Liver (tissue), 8 donors: ENCODE measurements at regions not wholly inside any gene's neighbourhood (a gene's known extent, or its start where the extent isn't known, plus 50 kb on each side); places are given as distances from the start of the nearest gene placed in this dataset.

Source experiments
- DNase-seq: peaks from one replicate; pipeline ENCODE4 v3.0.0-alpha.2; 2017; ENCODE audit warnings: low spot score
- H3K27ac ChIP-seq, 2 donors: one replicate each; pipeline ENCODE4 v1.7.0; 2013; ENCODE audit warnings: inconsistent platforms in 2 of 2, low read length in 2 of 2, control low read depth in 1 of 2, low read depth in 1 of 2, mild to moderate bottlenecking in 1 of 2
- H3K27me3 ChIP-seq, 4 donors: one replicate each; pipeline versions ENCODE4 v1.6.1 to v1.7.0; 2013; ENCODE audit warnings: low read length in 3 of 4, inconsistent platforms in 1 of 4, mild to moderate bottlenecking in 1 of 4, moderate library complexity in 1 of 4; ENCODE audit not compliant: control insufficient read depth in 4 of 4, insufficient read depth in 4 of 4
- H3K36me3 ChIP-seq, 4 donors: one replicate each; pipeline versions ENCODE4 v1.6.1 to v1.7.0; 2013; ENCODE audit warnings: low read length in 3 of 4, mild to moderate bottlenecking in 3 of 4, low read depth in 1 of 4, moderate library complexity in 1 of 4; ENCODE audit not compliant: control insufficient read depth in 4 of 4, insufficient read depth in 3 of 4
- H3K4me1 ChIP-seq, 4 donors: one replicate each; pipeline versions ENCODE4 v1.6.1 to v1.7.0; 2013; ENCODE audit warnings: low read length in 3 of 4, mild to moderate bottlenecking in 3 of 4, moderate library complexity in 1 of 4; ENCODE audit not compliant: control insufficient read depth in 4 of 4, insufficient read depth in 4 of 4
- H3K4me3 ChIP-seq, 3 donors: one replicate each; pipeline versions ENCODE4 v1.6.1 to v1.7.0; 2013; ENCODE audit warnings: low read length in 3 of 3, control low read depth in 1 of 3, low read depth in 1 of 3, mild to moderate bottlenecking in 1 of 3
- H3K9ac ChIP-seq, 2 donors: one replicate each; pipeline ENCODE4 v1.7.0; 2013; ENCODE audit warnings: low read length in 2 of 2, mild to moderate bottlenecking in 2 of 2, moderate library complexity in 2 of 2, control low read depth in 1 of 2, low read depth in 1 of 2
- H3K9me3 ChIP-seq, 4 donors: one replicate each; pipeline versions ENCODE4 v1.6.1 to v1.7.0; 2013; ENCODE audit warnings: low read length in 3 of 4; ENCODE audit not compliant: control insufficient read depth in 4 of 4
- ATF3 ChIP-seq: IDR thresholded peaks from 2 replicates; pipeline ENCODE4 v1.6.1; 2016; ENCODE audit warnings: antibody characterized with exemption
- CTCF ChIP-seq: fragments of 150-350 bp; IDR thresholded peaks from 2 replicates; pipeline ENCODE4 v1.5.1; 2017; ENCODE audit warnings: improper control_type of control experiment, low read depth, low read length; ENCODE audit not compliant: missing input control
- EGR1 ChIP-seq, 2 donors: IDR thresholded peaks; 2 replicates each; pipeline ENCODE4 v1.6.1; 2016 to 2018; ENCODE audit warnings: antibody characterized with exemption in 2 of 2, low read depth in 2 of 2
- FOXA1 ChIP-seq: IDR thresholded peaks from 2 replicates; pipeline ENCODE4 v1.6.1; 2016; ENCODE audit warnings: antibody characterized with exemption
- FOXA2 ChIP-seq: IDR thresholded peaks from 2 replicates; pipeline ENCODE4 v1.6.1; 2016; ENCODE audit warnings: antibody characterized with exemption
- GABPA ChIP-seq, 2 donors: IDR thresholded peaks in 1 of 2; conservative IDR thresholded peaks in 1 of 2; 2 replicates each; pipeline ENCODE4 v1.6.1; 2016; ENCODE audit warnings: antibody characterized with exemption in 2 of 2, mild to moderate bottlenecking in 1 of 2, moderate library complexity in 1 of 2
- HNF4A ChIP-seq, 2 donors: conservative IDR thresholded peaks; 2 replicates each; pipeline ENCODE4 v1.6.1; 2016; ENCODE audit warnings: antibody characterized with exemption in 2 of 2, mild to moderate bottlenecking in 2 of 2
- HNF4G ChIP-seq: IDR thresholded peaks from 2 replicates; pipeline ENCODE4 v1.6.1; 2016; ENCODE audit warnings: antibody characterized with exemption
- JUND ChIP-seq, 2 donors: IDR thresholded peaks; 2 replicates each; pipeline ENCODE4 v1.6.1; 2016; ENCODE audit warnings: antibody characterized with exemption in 2 of 2
- MAX ChIP-seq: IDR thresholded peaks from 2 replicates; pipeline ENCODE4 v1.6.1; 2016; ENCODE audit warnings: antibody characterized with exemption
- NR2F2 ChIP-seq: IDR thresholded peaks from 2 replicates; pipeline ENCODE4 v1.6.1; 2016; ENCODE audit warnings: antibody characterized with exemption
- RAD21 ChIP-seq, 2 donors: IDR thresholded peaks; 2 replicates each; pipeline ENCODE4 v1.6.1; 2016; ENCODE audit warnings: antibody characterized with exemption in 2 of 2, mild to moderate bottlenecking in 2 of 2
- REST ChIP-seq: IDR thresholded peaks from 2 replicates; pipeline ENCODE4 v1.6.1; 2016; ENCODE audit warnings: antibody characterized with exemption, mild to moderate bottlenecking
- RXRA ChIP-seq, 2 donors: IDR thresholded peaks; 2 replicates each; pipeline ENCODE4 v1.6.1; 2017 to 2018; ENCODE audit warnings: antibody characterized with exemption in 2 of 2, mild to moderate bottlenecking in 1 of 2
- SP1 ChIP-seq: IDR thresholded peaks from 2 replicates; pipeline ENCODE4 v1.6.1; 2018; ENCODE audit warnings: antibody characterized with exemption, mild to moderate bottlenecking
- TAF1 ChIP-seq: conservative IDR thresholded peaks from 2 replicates; pipeline ENCODE4 v1.6.1; 2016; ENCODE audit warnings: antibody characterized with exemption, mild to moderate bottlenecking
- YY1 ChIP-seq: IDR thresholded peaks from 2 replicates; pipeline ENCODE4 v1.6.1; 2016; ENCODE audit warnings: antibody characterized with exemption, mild to moderate bottlenecking
- ZBTB33 ChIP-seq: IDR thresholded peaks from 2 replicates; pipeline ENCODE4 v1.6.1; 2016; ENCODE audit warnings: antibody characterized with exemption
- WGBS: extraction: QIAGEN DNeasy Blood & Tissue Kit; methylation state at CpG from one replicate; pipeline ENCODE4 v1.1.7; 2013; 5-methylcytosine and 5-hydroxymethylcytosine counted together
- donor health status: healthy.
- donor health status: healthy.
- donor health status: healthy.
- donor health status: healthy.
- donor health status: healthy.

- TF ChIP-seq HNF4G (no peak), FOXA1 (no peak), MAX (no peak), ATF3 (no peak), TAF1 (no peak), SP1 (no peak), RXRA (IDR thresholded peaks at IDR 0.05) (no peak), FOXA2 (no peak), RAD21 (IDR thresholded peaks at IDR 0.05) (no peak), REST (no peak), NR2F2 (no peak), JUND (IDR thresholded peaks at IDR 0.05) (no peak), HNF4A (conservative IDR thresholded peaks at IDR 0.05) (no peak)
- no peak for DNase-seq
- H3K4me3 ChIP-seq = no peak overlapping the region
- H3K36me3 ChIP-seq = no peaks in the 10 kb centered on the region
- H3K9me3 ChIP-seq = no peaks in the 10 kb centered on the region
- 79% methylated on average over 11 of the region's 11 CpGs for WGBS
- H3K9ac ChIP-seq = no peak overlapping the region
- no peaks in the 10 kb centered on the region for H3K27me3 ChIP-seq
- no peaks in the 10 kb centered on the region for H3K4me1 ChIP-seq
- H3K27ac ChIP-seq = no peak overlapping the region
These were observed 277.7 kb downstream of the MSX2 start for GRCh38 chr5:175001876-175002645.

GRCh38 chr5:175001311-175001710 is 276.9 kb downstream of the MSX2 start:
- H3K4me3 ChIP-seq = no peak overlapping the region
- no peaks in the 10 kb centered on the region for H3K9me3 ChIP-seq
- no peaks in the 10 kb centered on the region for H3K36me3 ChIP-seq
- H3K4me1 ChIP-seq = no peaks in the 10 kb centered on the region
- H3K27me3 ChIP-seq = no peaks in the 10 kb centered on the region
- TF ChIP-seq HNF4A (conservative IDR thresholded peaks at IDR 0.05) (no peak), TAF1 (no peak), FOXA2 (no peak), JUND (IDR thresholded peaks at IDR 0.05) (no peak), RXRA (IDR thresholded peaks at IDR 0.05) (no peak), SP1 (no peak), ZBTB33 (no peak), FOXA1 (no peak), CTCF (no peak), REST (no peak), YY1 (no peak), HNF4G (no peak), RAD21 (IDR thresholded peaks at IDR 0.05) (no peak), EGR1 (IDR thresholded peaks at IDR 0.05; ENCODE audit: low read depth in 2 of 2) (no peak), GABPA (IDR thresholded peaks at IDR 0.05 in 1 of 2, conservative IDR thresholded peaks at IDR 0.05 in 1 of 2) (no peak), ATF3 (no peak), NR2F2 (no peak), MAX (no peak)
- DNase-seq = no peak
- WGBS = 44% methylated on average over 2 of the region's 2 CpGs
- no peak overlapping the region for H3K27ac ChIP-seq
- H3K9ac ChIP-seq = no peak overlapping the region
